ENCODE measurements at regions not wholly inside any gene's neighbourhood (a gene's known extent, or its start where the extent isn't known, plus 50 kb on each side); places are given as distances from the start of the nearest gene placed in this dataset.

- H3K27me3 ChIP-seq (ENCODE audit: control insufficient read depth, insufficient read depth, low read length) = no peaks in the 10 kb centered on the region
- no peaks in the 10 kb centered on the region for H3K36me3 ChIP-seq (ENCODE audit: control insufficient read depth, insufficient read depth, low read length)
- H3K4me3 ChIP-seq (ENCODE audit: low read length) = no peak overlapping the region
- no peaks in the 10 kb centered on the region for H3K4me1 ChIP-seq (ENCODE audit: control insufficient read depth, insufficient read depth, low read length)
- no peak overlapping the region for H3K9ac ChIP-seq (ENCODE audit: low read length)
- H3K9me3 ChIP-seq (ENCODE audit: control insufficient read depth, low read length) = no peaks in the 10 kb centered on the region
Measured at GRCh38 chr2:173834141-173834540, 131.0 kb downstream of the SP3 start.

DNA sequence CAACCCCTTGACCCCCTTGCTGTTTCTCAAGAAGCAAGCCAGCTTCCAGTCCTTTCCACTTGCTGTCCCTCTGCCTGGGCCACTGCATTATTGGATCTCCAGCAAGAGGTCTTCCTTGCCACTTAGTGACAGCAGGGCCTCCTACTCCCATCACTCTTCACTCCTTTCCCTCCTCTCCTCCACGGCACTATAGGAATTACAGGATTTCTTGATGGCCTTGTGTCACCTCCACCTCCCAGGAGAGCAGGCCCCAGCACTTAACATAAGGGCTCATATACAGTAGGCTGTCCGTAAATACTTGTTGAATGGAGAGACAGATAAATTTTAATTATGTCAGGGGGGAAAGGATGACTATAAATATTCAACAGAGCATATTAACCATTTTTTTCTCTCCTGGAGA lies 129.4 kb downstream of the SP3 start:
- no peaks in the 10 kb centered on the region for H3K36me3 ChIP-seq (ENCODE audit: control insufficient read depth, insufficient read depth, low read length)
- no peaks in the 10 kb centered on the region for H3K9me3 ChIP-seq (ENCODE audit: control insufficient read depth, low read length)
- no peak overlapping the region for H3K9ac ChIP-seq (ENCODE audit: low read length)
- H3K4me3 ChIP-seq (ENCODE audit: low read length) = no peak overlapping the region
- no peaks in the 10 kb centered on the region for H3K27me3 ChIP-seq (ENCODE audit: control insufficient read depth, insufficient read depth, low read length)
- no peaks in the 10 kb centered on the region for H3K4me1 ChIP-seq (ENCODE audit: control insufficient read depth, insufficient read depth, low read length)

GRCh38 chr2:173841110-173841509 lies 124.1 kb downstream of the SP3 start:
- Histone ChIP-seq H3K9me3 (ENCODE audit: control insufficient read depth, low read length) (no peaks in the 10 kb centered on the region), H3K4me3 (ENCODE audit: low read length) (no peak overlapping the region), H3K36me3 (ENCODE audit: control insufficient read depth, insufficient read depth, low read length) (no peaks in the 10 kb centered on the region), H3K27me3 (ENCODE audit: control insufficient read depth, insufficient read depth, low read length) (no peaks in the 10 kb centered on the region), H3K9ac (ENCODE audit: low read length) (no peak overlapping the region), H3K4me1 (ENCODE audit: control insufficient read depth, insufficient read depth, low read length) (no peaks in the 10 kb centered on the region)

GRCh38 chr2:173843526-173843925 lies 121.6 kb downstream of the SP3 start:
- H3K4me3 ChIP-seq (ENCODE audit: low read length) = no peak overlapping the region
- no peaks in the 10 kb centered on the region for H3K27me3 ChIP-seq (ENCODE audit: control insufficient read depth, insufficient read depth, low read length)

GRCh38 chr2:173851141-173851641 lies 114.0 kb downstream of the SP3 start:
- no peaks in the 10 kb centered on the region for H3K4me1 ChIP-seq (ENCODE audit: control insufficient read depth, insufficient read depth, low read length)
- no peak overlapping the region for H3K9ac ChIP-seq (ENCODE audit: low read length)
- H3K9me3 ChIP-seq (ENCODE audit: control insufficient read depth, low read length) = no peaks in the 10 kb centered on the region
- no peak overlapping the region for H3K4me3 ChIP-seq (ENCODE audit: low read length)
- H3K27me3 ChIP-seq (ENCODE audit: control insufficient read depth, insufficient read depth, low read length) = no peaks in the 10 kb centered on the region
- H3K36me3 ChIP-seq (ENCODE audit: control insufficient read depth, insufficient read depth, low read length) = no peaks in the 10 kb centered on the region

More at GRCh38 chr2:173843526-173843925, 121.6 kb downstream of the SP3 start:
- no peaks in the 10 kb centered on the region for H3K36me3 ChIP-seq (ENCODE audit: control insufficient read depth, insufficient read depth, low read length)
- H3K4me1 ChIP-seq (ENCODE audit: control insufficient read depth, insufficient read depth, low read length) = no peaks in the 10 kb centered on the region
- H3K9me3 ChIP-seq (ENCODE audit: control insufficient read depth, low read length) = no peaks in the 10 kb centered on the region
- no peak overlapping the region for H3K9ac ChIP-seq (ENCODE audit: low read length)

DNA sequence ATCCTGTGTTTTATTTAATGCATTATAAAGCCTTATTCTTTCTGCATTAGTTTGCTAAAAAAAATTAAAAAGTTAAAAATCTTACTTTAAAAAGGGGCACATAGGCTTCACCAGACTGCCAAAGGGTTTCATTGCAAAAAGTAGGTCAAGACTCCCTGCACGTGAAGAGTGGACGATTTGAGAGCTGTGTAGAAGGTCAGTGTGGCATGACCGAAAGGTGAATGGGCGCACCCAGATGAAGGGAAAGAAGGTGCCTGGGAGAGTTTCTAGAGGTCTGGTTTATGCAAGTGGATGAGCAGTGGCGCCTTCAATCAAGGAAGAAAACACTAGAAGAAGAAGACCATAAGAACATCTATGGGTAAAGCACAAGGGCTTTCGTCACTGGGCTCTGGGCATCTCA lies 111.0 kb downstream of the SP3 start:
- H3K9me3 ChIP-seq (ENCODE audit: control insufficient read depth, low read length) = no peaks in the 10 kb centered on the region
- no peak overlapping the region for H3K9ac ChIP-seq (ENCODE audit: low read length)
- H3K4me3 ChIP-seq (ENCODE audit: low read length) = no peak overlapping the region
- no peaks in the 10 kb centered on the region for H3K36me3 ChIP-seq (ENCODE audit: control insufficient read depth, insufficient read depth, low read length)
- no peaks in the 10 kb centered on the region for H3K27me3 ChIP-seq (ENCODE audit: control insufficient read depth, insufficient read depth, low read length)
- no peaks in the 10 kb centered on the region for H3K4me1 ChIP-seq (ENCODE audit: control insufficient read depth, insufficient read depth, low read length)

DNA sequence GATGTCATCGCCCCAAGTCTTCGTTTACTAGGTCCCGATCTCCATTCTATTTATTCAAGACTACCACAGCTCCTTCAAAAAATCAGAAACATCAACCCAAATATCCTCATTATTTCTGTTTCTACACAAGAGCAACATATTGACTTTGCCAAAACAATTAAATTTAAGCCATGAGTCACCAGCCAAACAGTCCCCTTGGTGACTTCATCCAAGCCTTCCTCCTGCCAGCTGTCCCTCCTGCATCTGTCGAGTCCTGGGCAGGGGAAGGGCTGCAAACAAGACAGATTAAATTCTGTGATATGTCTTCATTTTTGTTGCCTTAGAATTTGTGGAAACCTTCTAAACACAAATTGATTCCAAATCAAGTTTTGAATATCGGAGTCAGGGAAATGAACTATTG lies 110.3 kb downstream of the SP3 start:
- Histone ChIP-seq H3K4me1 (ENCODE audit: control insufficient read depth, insufficient read depth, low read length) (no peaks in the 10 kb centered on the region), H3K9ac (ENCODE audit: low read length) (no peak overlapping the region), H3K9me3 (ENCODE audit: control insufficient read depth, low read length) (no peaks in the 10 kb centered on the region), H3K36me3 (ENCODE audit: control insufficient read depth, insufficient read depth, low read length) (no peaks in the 10 kb centered on the region), H3K27me3 (ENCODE audit: control insufficient read depth, insufficient read depth, low read length) (no peaks in the 10 kb centered on the region), H3K4me3 (ENCODE audit: low read length) (no peak overlapping the region)

- Histone ChIP-seq H3K36me3 (ENCODE audit: control insufficient read depth, insufficient read depth, low read length) (no peaks in the 10 kb centered on the region), H3K27me3 (ENCODE audit: control insufficient read depth, insufficient read depth, low read length) (no peaks in the 10 kb centered on the region), H3K4me3 (ENCODE audit: low read length) (no peak overlapping the region), H3K9me3 (ENCODE audit: control insufficient read depth, low read length) (no peaks in the 10 kb centered on the region), H3K4me1 (ENCODE audit: control insufficient read depth, insufficient read depth, low read length) (no peaks in the 10 kb centered on the region), H3K9ac (ENCODE audit: low read length) (no peak overlapping the region)
Measured at GRCh38 chr2:173855661-173856060, 109.5 kb downstream of the SP3 start.

All from mucosa of stomach (tissue), 1 donor.